ENCODE measurements at regions not wholly inside any gene's neighbourhood (a gene's known extent, or its start where the extent isn't known, plus 50 kb on each side); places are given as distances from the start of the nearest gene placed in this dataset.
"Not testable (repeated sequence)": the region's sequence is repeated elsewhere in the genome, so short reads cannot be mapped to it uniquely, and the experiment has no call there.

DNA sequence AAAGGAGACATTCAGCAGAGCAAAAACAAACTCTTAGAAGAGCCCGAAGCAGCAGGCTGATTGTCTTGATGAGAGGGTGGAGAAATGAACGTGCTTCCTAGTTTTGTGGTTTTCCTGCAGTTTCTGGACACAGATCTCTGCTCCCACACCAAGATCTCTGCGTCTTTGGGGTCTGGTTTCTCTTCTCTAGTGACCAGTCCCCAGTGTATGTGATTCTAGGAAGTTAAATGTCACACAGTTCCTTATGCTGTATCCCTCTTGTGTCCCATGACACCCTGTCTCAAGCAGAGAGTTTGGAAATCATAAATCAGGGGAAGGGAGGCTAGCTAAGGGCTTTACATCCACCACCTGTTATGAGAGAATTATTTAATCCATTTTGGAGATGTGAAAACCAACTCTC, 55.4 kb upstream of the KLF14 start:
- no peak for DNase-seq

DNA sequence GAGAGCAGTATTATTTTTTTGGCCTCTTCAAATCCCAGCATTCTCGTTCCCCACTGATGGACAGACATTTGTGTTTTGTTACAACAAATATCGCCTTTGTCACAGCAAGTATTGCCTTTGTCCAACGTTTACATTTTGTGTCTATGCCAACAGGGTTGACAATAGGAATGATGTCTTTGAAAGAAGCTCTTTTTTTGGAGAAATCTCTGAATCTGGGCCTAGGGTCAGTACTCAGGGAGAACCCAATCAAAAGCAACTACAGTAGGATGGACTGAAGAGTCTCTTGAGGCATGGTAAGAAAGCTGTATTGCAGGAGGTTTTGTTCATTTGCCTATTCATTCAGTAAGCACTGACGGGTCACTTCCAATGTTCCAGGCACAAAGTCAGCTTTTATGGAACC, 57.7 kb upstream of the KLF14 start:
- no peak for DNase-seq

DNA sequence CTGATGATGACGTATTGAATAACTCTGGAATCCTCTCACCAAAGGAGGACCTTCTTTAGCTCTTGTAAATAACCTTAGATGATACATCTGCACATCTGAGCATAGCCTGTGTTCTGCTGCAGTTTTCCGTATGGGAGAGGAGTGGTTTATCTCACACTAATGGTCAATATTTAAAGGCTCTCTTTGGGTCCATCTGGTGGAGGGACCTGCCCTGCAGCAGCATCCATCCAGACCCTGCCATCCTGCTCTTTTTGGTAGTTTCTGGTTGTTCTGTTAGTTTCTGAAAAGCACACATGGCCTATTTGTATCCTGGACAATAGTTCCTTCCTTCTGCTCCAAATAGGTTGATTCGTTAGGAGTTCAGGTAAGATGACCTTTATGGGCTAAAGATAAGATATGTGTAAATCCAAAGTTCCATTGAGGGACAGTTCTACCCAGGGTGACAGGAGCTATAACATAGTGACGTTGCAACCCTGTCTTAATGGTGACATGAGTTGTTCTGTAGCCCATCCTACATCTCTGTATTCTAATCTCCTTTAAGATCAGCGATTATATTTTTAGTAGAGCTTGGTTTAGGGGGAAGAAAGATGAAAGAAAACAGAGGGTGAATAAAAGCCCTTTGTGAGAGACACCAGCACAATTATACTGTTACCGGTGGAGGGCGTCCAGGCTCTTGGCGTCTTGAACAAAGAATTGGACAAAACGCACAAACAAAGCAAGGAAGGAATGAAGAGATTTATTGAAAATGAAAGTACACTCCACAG, 60.0 kb upstream of the KLF14 start:
- DNase-seq = no peak

GRCh38 chr7:130794619-130794922, 60.6 kb upstream of the KLF14 start:
- DNase-seq = no peak

- not testable (repeated sequence) for DNase-seq
Measured at GRCh38 chr7:130796425-130796824, 62.4 kb upstream of the KLF14 start.

GRCh38 chr7:130803127-130803526, 69.1 kb upstream of the KLF14 start:
- DNase-seq = no peak

- no peak for DNase-seq
Measured at GRCh38 chr7:130804220-130804619, 70.2 kb upstream of the KLF14 start.

GRCh38 chr7:130812819-130813218, 78.8 kb upstream of the KLF14 start:
- not testable (repeated sequence) for DNase-seq

GRCh38 chr7:130814778-130815335, 80.8 kb upstream of the KLF14 start:
- no peak for DNase-seq

DNA sequence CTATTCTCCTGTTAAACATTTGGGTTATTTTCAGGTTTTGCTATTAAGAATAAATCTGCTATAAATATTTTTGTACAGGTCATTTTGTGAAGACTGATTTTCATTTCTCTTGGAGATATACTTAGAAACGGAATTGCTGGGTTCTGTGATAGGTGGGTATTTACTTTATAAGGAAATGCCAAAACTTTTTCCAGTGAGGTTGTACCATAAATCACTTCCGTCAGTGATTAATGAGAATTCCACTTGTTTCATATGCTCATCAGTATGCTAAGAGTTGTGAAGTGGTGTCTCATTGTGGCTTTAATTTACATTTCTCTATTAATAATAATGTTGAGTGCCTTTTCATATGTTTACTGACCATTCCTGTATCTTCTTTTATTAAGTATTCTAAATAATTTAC, 84.0 kb upstream of the KLF14 start:
- no peak for DNase-seq

DNA sequence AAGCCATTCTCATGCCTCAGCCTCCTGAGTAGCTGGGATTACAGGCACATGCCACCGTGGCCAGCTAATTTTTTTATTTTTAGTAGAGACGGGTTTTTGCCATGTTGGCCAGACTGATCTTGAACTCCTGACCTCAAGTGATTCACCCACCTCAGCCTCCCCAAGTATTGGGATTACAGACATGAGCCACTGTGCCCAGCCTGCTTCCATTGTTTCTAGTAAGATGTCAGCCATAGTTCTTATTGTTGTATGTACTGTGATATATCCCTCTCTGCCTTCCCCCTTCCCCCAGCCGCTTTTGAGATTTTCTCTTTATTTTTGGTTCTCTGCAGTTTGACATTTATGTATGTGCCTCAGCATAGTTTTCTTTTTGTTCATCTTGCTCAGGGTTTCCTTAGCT, 87.9 kb upstream of the KLF14 start:
- DNase-seq = no peak

DNA sequence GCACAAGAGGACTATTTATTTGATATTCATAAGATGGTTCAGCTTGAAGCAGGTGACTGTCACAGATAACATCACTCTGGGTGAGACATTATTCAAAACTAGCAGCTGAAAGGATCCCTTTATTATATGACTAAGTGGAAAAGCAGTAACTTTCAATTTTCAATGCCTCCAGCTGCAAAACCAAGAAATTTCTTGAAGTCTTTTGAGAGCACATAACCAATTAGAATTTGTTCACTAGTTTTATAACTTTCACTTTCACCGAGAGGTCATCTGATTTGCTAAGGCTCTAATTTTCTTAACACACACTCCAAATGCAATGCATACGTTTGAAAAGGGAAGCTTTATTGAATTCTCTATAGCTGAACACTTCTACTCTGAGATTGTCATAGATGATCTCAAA, 88.6 kb upstream of the KLF14 start:
- no peak for DNase-seq

DNA sequence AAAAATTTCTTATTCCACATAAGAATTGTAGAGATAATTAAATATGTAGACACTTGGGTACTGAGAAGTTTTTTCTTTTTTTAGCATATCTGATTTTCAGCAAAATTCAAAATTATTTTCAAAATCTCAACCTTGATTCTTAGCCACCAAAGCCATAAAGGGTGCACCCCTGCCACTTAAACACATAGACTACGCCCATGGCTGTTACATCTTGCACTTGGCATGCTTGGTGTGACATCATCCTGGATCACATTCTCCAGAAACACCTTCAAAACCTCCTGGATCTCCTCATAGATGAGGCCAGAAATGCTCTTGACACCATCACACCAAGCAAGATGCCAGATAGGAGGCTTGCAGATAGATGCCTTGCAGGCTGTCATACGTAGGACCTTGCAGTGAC, 89.1 kb upstream of the KLF14 start:
- no peak for DNase-seq

- no peak for DNase-seq
Measured at GRCh38 chr7:130825819-130826218, 91.8 kb upstream of the KLF14 start.

DNA sequence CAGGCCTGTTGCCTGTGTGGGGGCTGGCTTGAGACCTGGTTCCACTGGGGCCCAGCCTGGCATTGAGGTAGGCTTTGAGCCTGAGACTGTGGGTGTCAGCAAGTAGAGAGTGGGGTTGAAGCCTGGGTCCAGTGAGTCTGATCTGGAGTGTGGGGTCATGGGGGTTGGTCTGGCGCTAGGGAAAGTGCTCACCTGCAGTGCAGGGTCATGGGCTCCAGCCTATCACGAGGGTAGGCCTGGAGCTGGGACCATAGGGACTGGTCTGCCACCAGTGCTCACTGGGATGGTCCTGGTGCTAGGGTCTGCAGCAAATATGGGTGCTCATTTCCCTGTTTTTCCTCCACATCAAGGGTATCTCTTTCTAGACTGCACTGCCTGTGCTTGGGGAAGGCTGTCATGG, 95.4 kb upstream of the KLF14 start:
- no peak for DNase-seq

DNA sequence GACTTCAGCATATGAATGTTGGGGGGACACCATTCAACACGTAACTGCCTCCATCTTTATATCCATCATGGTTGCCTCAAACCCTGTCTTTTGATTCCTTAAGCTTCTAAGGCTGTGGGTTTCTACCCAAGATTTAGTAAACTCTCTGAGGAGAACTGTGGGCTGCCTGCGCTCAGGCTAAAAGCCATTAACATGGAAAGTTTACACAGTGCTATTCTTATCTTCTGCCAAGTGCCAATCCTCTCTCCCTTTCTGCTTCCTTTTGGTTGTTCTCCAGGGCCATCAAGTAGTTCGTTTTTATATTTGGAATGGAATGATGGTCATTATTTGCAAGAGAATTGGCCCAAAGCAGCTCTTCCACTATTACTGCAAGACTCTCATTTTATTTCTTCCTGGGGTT, 97.3 kb upstream of the KLF14 start:
- DNase-seq = no peak

- no peak for DNase-seq
Measured at GRCh38 chr7:130831817-130832481, 97.9 kb upstream of the KLF14 start.

DNA sequence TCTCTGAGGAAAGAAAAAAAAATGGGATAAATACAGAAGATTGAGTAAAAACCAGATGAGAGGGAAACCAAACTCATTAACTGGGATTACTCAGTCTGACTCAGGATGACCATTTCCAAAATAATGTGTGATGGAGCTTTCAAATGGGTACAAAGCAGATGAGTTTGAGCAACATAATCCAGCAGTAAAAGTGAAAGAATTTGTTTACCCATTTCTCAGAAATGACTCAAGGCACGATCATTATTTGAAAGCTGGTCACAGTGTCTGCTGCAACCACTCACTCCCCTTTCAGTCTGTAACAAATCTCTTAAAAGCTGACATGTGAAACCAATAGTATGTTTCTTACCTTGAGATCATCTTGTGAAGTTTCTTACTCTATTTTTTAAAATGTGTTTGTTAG, 104.7 kb upstream of the KLF14 start:
- no peak for DNase-seq

GRCh38 chr7:130840599-130840998, 106.6 kb upstream of the KLF14 start:
- no peak for DNase-seq

DNA sequence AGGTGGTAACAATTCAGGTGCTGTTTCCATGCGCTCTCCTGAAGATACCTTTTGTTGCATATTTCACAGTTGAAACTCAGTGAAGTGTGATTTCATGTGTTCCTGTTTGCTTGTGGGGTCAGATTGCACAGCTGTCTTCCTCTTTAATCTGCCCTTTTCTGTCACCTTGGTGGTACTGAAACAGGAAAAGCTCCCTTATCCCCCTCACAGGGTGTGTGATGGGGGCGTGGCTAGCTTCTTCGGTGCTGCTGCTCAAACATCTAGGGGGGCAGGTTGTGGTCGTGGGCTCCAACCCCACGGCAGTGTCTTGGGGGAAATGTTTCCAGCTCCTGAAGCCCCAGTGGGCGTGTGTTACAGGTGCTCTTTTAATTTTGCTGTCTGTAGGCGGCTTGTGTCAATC, 107.4 kb upstream of the KLF14 start:
- no peak for DNase-seq

- DNase-seq = no peak
Measured at GRCh38 chr7:130843703-130844102, 109.7 kb upstream of the KLF14 start.

GRCh38 chr7:130844811-130845580, 111.0 kb upstream of the KLF14 start:
- DNase-seq = no peak

GRCh38 chr7:130845581-130846085, 111.6 kb upstream of the KLF14 start:
- DNase-seq = no peak

- no peak for DNase-seq
Measured at GRCh38 chr7:130849604-130850003, 115.6 kb upstream of the KLF14 start.

Measured in activated naive CD4-positive, alpha-beta T cell (primary cell).